ENCODE measurements at regions not wholly inside any gene's neighbourhood (a gene's known extent, or its start where the extent isn't known, plus 50 kb on each side); places are given as distances from the start of the nearest gene placed in this dataset.

GRCh38 chr7:81420526-81421226 is 349.2 kb downstream of the HGF start:
- TF ChIP-seq EZH2 (IDR thresholded peaks at IDR 0.05; ENCODE audit: insufficient read depth, low read length) (no peak), CTCF (IDR thresholded peaks at IDR 0.05; ENCODE audit: insufficient read depth, low read depth, low read length) (no peak)

Data from astrocyte (in vitro differentiated cells and primary cell).